ENCODE measurements at regions not wholly inside any gene's neighbourhood (a gene's known extent, or its start where the extent isn't known, plus 50 kb on each side); places are given as distances from the start of the nearest gene placed in this dataset.

DNA sequence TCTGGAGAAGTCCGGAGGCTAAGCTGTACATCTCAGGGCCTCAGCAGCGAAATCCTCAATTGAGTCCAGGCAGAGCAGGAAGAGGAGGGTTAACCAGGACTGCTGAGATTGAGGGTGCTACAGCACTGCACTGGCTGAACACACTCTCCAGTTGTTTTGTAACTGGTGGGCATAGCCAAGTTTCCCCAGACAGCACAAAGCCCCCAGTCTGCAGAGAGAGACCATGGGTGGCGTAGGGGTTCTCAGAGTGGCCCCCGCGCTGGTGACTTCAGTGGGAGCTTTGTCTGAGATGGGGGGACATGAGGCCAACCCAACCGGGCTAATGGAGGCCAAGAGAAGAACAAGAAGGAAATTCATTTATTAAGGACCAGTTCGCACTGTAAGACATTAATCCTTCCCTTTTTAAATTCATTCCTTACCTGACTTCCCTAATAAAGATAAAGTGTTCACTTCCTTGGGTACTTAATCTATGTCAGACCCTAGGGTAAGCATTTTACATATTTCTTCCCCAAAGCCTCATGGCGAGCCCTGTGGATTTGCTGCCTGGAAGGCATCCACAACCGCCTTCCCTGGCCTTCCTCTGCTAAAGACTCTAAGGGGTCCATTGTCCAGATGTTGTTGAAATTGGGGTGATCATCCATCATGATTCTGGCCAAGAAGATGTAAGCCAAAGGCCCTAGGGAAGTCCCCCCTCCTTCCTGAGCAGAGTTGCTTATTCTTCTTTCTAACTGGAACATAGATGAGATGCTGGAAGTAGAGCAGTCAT, 121.4 kb upstream of the CHST15 start:
- H3K27me3 Mint-ChIP-seq (ENCODE audit: low read depth) = peaks cover 4% of the 10 kb centered on the region
- peaks cover 2% of the 10 kb centered on the region for H3K4me1 Mint-ChIP-seq (ENCODE audit: low read depth)
- H3K27ac Mint-ChIP-seq = no peak overlapping the region
- H3K4me3 Mint-ChIP-seq = no peak overlapping the region
- H3K9me3 Mint-ChIP-seq = peaks cover 4% of the 10 kb centered on the region
- no peaks in the 10 kb centered on the region for H3K36me3 Mint-ChIP-seq (ENCODE audit: low read depth)

DNA sequence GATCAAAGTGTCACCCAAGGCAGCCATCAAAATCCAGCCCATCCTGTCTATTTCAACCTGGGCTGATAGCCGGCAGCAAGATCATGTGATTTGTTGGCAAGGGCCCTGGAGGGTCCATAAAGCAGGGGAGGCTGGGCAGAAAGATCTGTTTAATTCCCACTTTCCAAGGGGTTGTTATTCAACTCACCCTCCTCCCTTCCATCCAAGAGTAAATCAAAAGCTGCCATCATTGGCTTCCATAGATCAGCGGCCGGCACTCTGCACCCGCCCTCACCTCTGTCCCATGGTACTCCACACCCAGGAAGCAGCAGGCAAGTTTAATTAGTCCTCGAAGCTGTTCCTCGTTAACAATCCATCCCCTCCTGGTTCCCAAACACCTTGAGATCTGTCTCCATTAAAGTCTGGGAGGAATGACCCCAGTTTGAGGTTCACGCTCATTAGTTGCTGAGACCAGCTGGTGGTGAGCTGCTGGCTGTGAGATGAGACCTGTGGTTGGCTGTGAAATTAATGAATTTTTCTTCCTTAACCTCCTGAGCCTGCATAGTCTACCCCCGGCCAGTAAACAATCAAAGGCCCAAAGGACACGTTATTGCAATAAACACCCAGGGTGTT, 120.6 kb upstream of the CHST15 start:
- no peaks in the 10 kb centered on the region for H3K36me3 Mint-ChIP-seq (ENCODE audit: low read depth)

DNA sequence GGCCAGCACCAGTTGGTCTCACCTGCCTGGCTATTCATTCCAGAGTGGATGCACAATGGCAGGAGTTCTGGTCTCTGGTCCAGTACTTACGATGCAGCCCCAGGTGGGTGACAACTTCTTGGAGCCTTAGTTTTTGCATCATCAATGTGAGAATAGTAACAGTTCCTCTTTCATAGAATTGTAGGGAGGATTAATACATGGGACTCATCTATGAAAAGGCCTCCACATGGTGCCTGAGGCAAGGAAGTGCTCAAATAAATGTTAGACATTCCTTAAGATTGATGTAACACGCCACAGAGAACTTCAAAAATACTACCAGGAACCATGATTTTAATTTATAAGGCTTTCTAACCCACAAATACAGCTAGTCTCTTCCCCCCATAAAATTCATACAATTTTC, 120.1 kb upstream of the CHST15 start:
- Mint-ChIP-seq H3K27me3 (ENCODE audit: low read depth) (peaks cover 4% of the 10 kb centered on the region), H3K27ac (no peak overlapping the region), H3K36me3 (ENCODE audit: low read depth) (no peaks in the 10 kb centered on the region), H3K4me1 (ENCODE audit: low read depth) (peaks cover 2% of the 10 kb centered on the region), H3K4me3 (no peak overlapping the region), H3K9me3 (peaks cover 8% of the 10 kb centered on the region)

More for the DNA sequence above, 120.6 kb upstream of the CHST15 start:
- H3K9me3 Mint-ChIP-seq = peaks cover 8% of the 10 kb centered on the region
- peaks cover 4% of the 10 kb centered on the region for H3K27me3 Mint-ChIP-seq (ENCODE audit: low read depth)
- H3K4me3 Mint-ChIP-seq = no peak overlapping the region
- no peak overlapping the region for H3K27ac Mint-ChIP-seq
- peaks cover 2% of the 10 kb centered on the region for H3K4me1 Mint-ChIP-seq (ENCODE audit: low read depth)

DNA sequence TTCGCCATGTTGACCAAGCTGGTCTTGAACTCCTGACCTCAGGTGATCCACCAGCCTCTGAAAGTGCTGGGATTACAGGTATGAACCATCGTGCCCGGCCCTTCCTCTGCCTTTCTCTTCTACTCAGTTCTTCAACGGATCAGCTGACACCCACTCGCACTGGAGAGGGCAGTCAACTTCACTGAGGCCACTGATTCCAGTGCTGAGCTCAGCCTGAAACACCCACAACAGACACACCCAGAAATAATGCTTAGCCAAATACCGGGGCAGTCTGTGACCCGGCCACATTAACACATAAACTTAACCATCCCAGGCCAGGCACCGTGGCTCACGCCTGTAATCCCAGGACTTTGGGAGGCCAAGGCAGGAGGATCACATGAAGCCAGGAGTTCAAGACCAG, 119.3 kb upstream of the CHST15 start:
- Mint-ChIP-seq H3K27ac (no peak overlapping the region), H3K27me3 (ENCODE audit: low read depth) (peaks cover 4% of the 10 kb centered on the region), H3K4me1 (ENCODE audit: low read depth) (peaks cover 2% of the 10 kb centered on the region), H3K36me3 (ENCODE audit: low read depth) (no peaks in the 10 kb centered on the region), H3K9me3 (peaks cover 8% of the 10 kb centered on the region), H3K4me3 (no peak overlapping the region)

DNA sequence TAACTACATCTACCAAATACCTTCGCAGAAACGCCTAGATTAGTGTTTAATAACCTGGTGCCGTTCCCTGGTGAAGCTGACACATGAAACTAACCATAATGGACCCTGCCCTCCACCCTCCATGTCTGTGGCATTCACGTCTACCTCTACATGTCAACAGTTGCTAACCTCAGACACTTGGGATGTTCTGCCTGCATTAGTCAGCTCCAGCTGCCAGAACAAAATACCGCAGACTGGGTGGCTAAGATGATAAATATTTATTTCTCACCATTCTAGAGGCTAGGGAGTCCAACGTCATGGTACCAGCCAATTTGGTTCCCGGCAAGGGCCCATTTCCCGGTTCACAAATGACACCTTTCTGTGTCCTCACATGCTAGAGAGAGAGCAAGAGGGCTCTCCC, 118.5 kb upstream of the CHST15 start:
- Mint-ChIP-seq H3K4me3 (no peak overlapping the region), H3K27me3 (ENCODE audit: low read depth) (peaks cover 4% of the 10 kb centered on the region), H3K4me1 (ENCODE audit: low read depth) (peaks cover 2% of the 10 kb centered on the region), H3K36me3 (ENCODE audit: low read depth) (no peaks in the 10 kb centered on the region), H3K9me3 (peaks cover 8% of the 10 kb centered on the region), H3K27ac (no peak overlapping the region)

DNA sequence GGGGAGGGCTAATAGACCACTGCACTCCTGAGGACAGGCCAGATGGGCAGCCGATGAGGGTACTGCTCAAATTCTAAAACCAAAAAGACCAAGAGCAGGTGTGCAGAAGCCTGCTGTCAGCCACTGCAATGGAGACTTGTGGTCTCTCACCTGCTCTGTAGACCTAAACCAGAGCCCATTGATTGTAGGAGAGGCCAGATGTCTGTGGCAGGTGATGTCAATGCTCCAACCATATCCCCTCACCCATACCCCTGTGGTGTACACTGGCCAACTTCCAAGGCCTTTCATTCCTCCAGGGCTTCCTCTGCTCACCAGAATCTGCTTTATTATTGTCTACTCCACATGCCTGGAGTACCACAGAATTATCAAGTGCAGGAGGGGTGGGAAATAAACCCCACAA, 116.9 kb upstream of the CHST15 start:
- H3K9me3 Mint-ChIP-seq = peaks cover 8% of the 10 kb centered on the region
- H3K27me3 Mint-ChIP-seq (ENCODE audit: low read depth) = no peaks in the 10 kb centered on the region
- H3K27ac Mint-ChIP-seq = no peak overlapping the region
- H3K4me3 Mint-ChIP-seq = no peak overlapping the region
- H3K36me3 Mint-ChIP-seq (ENCODE audit: low read depth) = no peaks in the 10 kb centered on the region
- no peaks in the 10 kb centered on the region for H3K4me1 Mint-ChIP-seq (ENCODE audit: low read depth)

DNA sequence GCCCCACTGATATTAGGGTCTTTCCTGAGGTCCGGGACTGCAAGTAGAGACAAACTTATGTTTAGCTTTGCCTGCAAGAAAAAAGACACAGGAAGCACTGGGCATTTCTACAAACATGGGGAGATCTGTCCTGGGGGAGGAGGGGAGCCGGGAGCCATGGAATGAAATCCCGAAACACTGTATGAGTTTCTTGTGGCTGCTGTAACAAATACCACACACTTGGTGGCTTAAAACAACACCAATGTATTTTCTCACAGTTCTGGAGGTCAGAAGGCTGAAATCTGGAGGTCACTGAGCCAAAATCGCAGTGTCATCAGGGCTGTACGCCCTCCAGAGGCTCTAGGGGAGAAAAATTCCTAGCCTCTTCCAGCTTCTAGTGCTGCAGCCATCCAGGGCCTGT, 114.0 kb upstream of the CHST15 start:
- peaks cover 8% of the 10 kb centered on the region for H3K9me3 Mint-ChIP-seq
- peaks cover 6% of the 10 kb centered on the region for H3K27me3 Mint-ChIP-seq (ENCODE audit: low read depth)
- no peak overlapping the region for H3K27ac Mint-ChIP-seq
- H3K36me3 Mint-ChIP-seq (ENCODE audit: low read depth) = no peaks in the 10 kb centered on the region
- no peak overlapping the region for H3K4me3 Mint-ChIP-seq
- H3K4me1 Mint-ChIP-seq (ENCODE audit: low read depth) = no peaks in the 10 kb centered on the region

DNA sequence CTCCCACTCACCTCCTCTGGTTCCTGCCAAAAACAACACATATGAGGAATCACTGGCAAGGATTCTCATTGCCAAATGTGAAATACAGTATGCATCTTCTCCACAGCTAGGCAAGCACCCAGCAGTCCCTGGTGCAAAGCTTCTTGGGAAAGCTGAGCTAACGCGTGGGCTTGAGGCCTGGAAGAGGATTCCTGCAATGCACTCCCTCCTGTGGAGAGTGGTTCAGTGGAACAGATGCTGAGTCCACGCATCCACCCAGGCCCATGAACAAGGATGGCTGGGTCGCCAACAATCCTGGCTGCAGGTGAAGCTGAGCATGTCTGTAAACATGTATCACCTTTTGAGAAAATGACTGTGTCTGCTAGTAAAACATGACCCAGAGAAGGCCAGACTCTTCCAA, 113.2 kb upstream of the CHST15 start:
- no peaks in the 10 kb centered on the region for H3K4me1 Mint-ChIP-seq (ENCODE audit: low read depth)
- H3K4me3 Mint-ChIP-seq = no peak overlapping the region
- H3K27ac Mint-ChIP-seq = no peak overlapping the region
- H3K9me3 Mint-ChIP-seq = peaks cover 8% of the 10 kb centered on the region
- peaks cover 6% of the 10 kb centered on the region for H3K27me3 Mint-ChIP-seq (ENCODE audit: low read depth)
- H3K36me3 Mint-ChIP-seq (ENCODE audit: low read depth) = no peaks in the 10 kb centered on the region

DNA sequence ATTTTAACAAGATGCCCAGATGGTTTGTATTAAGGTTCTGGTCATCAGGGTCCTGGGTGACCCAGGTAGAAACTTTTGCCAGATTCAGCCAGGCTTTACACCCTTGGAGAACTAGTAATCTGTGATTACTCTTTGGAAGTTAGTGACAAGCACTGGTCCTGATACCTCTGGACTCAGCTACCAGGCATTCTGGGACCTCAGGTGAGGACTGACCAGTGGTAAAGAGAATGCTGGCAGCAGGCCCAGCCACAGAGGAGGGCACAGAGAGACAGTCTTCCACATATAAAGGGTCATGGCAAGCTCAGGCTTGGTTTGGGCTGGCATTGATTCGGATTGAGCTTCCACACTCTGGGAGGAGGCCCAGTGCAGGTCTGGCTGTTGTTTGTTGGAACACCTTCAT, 112.0 kb upstream of the CHST15 start:
- Mint-ChIP-seq H3K4me3 (no peak overlapping the region), H3K9me3 (peaks cover 4% of the 10 kb centered on the region), H3K4me1 (ENCODE audit: low read depth) (no peaks in the 10 kb centered on the region), H3K36me3 (ENCODE audit: low read depth) (no peaks in the 10 kb centered on the region), H3K27me3 (ENCODE audit: low read depth) (peaks cover 6% of the 10 kb centered on the region), H3K27ac (no peak overlapping the region)

DNA sequence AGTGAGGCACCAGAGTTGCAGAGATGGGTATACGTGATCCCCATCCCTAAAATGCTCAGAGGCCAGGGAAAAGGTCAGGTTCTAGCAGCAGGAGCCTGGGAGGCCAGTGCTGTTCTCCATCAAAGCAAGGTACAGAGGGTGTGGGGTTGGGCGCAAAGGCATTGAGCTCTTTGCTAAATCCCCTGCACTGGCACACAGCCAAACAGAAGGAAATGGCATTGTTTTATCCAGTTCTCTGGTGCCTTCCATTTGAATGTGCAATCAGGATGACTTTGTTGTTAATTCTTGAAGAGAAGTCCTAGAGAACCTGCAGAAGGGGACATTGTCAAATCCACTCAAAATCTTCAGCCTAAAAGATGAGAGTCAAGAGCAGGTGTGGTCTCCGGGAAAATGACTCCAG, 111.3 kb upstream of the CHST15 start:
- H3K27me3 Mint-ChIP-seq (ENCODE audit: low read depth) = peaks cover 6% of the 10 kb centered on the region

DNA sequence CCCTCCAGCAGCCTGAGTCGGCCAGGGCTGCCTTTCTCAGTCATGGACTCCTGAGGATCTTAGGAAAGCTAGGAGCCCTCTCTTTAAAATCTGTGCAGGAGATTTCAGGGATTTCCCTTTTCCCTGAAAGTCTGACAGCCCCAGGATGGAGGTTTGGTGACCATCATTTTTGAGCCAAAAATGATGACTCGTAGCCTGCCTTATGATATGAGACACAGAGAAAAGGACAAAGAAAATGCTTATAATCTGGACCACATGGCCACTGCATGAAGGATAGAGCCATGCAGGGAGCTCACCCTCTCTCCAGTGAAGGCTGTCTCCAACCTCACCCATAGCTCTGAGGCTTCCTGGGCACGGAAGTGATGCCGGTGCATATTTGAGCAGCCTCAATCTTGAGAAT, 106.6 kb upstream of the CHST15 start:
- Mint-ChIP-seq H3K36me3 (ENCODE audit: low read depth) (no peaks in the 10 kb centered on the region), H3K9me3 (no peaks in the 10 kb centered on the region), H3K27me3 (ENCODE audit: low read depth) (peaks cover 20% of the 10 kb centered on the region), H3K27ac (no peak overlapping the region), H3K4me3 (no peak overlapping the region), H3K4me1 (ENCODE audit: low read depth) (no peaks in the 10 kb centered on the region)

More for the DNA sequence above, 111.3 kb upstream of the CHST15 start:
- H3K4me3 Mint-ChIP-seq = no peak overlapping the region
- H3K36me3 Mint-ChIP-seq (ENCODE audit: low read depth) = no peaks in the 10 kb centered on the region
- no peaks in the 10 kb centered on the region for H3K4me1 Mint-ChIP-seq (ENCODE audit: low read depth)
- peaks cover 4% of the 10 kb centered on the region for H3K9me3 Mint-ChIP-seq
- no peak overlapping the region for H3K27ac Mint-ChIP-seq

DNA sequence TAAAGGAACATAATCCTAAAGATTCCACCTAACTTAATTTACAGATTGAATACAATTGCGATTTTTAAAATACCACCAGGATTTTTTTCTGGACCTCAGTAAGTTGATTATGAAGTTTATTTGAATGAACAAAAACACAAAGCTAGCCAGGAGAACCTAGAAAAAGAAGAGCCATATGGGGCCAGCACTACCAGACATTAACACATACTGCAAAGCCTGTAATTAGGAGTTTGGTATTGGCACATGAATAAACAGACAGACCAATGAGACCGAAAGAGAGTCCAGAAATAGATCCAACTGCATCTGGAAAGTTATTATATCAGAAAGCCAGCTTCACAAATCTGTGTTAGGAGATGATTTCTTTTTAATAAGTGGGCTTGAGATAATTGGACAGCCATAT, 105.5 kb upstream of the CHST15 start:
- no peaks in the 10 kb centered on the region for H3K36me3 Mint-ChIP-seq (ENCODE audit: low read depth)
- no peaks in the 10 kb centered on the region for H3K4me1 Mint-ChIP-seq (ENCODE audit: low read depth)
- no peak overlapping the region for H3K4me3 Mint-ChIP-seq
- peaks cover 25% of the 10 kb centered on the region for H3K27me3 Mint-ChIP-seq (ENCODE audit: low read depth)
- H3K27ac Mint-ChIP-seq = no peak overlapping the region
- H3K9me3 Mint-ChIP-seq = no peaks in the 10 kb centered on the region

DNA sequence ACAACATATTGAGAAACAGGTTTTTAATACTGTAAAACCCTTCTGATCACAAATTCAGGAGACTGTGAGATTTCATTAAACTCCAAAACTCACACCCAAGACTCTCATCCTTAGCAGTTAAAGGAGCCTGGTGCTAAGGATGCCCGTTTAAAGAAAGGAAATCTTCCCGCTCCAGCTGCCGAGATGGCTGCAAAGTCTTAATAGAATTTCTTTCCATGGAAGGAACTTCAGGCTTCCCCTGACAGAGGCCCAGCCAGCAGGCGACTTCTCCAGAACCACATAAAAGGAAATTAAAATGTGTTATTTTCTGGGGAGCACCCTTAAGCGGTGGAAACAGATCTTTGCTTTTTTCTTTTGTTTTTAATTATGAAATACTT, 104.7 kb upstream of the CHST15 start:
- Mint-ChIP-seq H3K27ac (no peak overlapping the region), H3K4me3 (no peak overlapping the region), H3K4me1 (ENCODE audit: low read depth) (no peaks in the 10 kb centered on the region), H3K36me3 (ENCODE audit: low read depth) (no peaks in the 10 kb centered on the region), H3K9me3 (no peaks in the 10 kb centered on the region), H3K27me3 (ENCODE audit: low read depth) (peaks cover 22% of the 10 kb centered on the region)

DNA sequence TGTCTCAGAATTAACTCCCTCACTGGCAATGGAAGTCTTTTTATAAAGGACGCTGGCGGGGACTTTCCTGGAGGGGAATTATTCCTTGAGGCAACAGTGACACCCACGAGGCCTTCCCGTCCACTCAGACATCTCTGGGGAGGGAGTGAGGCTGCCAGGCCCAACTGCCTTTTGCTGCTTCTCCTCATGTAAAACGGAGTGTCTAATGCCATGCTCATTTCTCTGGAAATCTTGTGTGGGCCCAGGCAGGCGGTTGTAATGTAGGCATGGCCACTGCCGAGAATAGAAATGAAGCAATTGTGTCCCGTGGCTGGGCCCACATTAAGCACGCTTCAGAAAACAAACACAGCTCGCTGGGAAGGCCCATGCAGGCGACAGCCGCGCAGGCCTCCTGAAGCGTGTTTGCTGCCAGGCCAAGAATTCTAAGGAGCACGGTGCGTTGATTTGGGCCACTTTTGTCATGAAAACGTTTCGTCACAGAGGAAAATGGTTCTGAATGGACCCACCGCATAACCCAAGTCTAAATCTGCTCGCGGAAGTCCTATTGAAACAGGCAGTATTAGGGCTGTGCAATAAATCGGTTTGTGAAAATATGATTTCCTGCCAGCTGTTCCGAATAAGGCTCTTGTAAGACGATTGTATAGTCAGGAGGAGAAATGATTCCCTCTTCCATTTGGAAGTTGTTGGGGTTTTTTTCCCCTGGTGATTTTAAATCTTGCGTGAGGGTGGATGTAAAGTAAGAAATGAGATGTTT, 104.2 kb upstream of the CHST15 start:
- no peak overlapping the region for H3K27ac Mint-ChIP-seq
- H3K4me1 Mint-ChIP-seq (ENCODE audit: low read depth) = no peaks in the 10 kb centered on the region
- no peaks in the 10 kb centered on the region for H3K9me3 Mint-ChIP-seq

DNA sequence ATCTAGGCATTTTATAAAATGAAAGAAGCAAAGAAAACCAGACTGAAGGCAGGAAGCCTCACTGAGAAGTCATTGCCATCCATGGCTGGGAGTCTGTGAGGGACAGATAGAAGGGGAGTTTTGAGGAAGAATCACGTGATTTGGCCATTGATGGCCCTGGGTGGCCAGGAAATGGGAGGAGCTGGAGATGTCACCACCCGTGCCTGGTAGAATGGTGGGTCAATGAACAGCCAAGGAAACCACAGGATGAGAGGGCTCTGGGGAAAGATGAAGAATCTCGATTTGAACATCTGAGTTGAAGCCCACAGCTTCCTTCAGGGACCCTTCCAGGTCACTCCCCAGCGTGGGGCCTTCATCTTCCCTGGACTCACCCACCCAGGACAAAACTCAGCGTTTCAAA, 103.3 kb upstream of the CHST15 start:
- H3K36me3 Mint-ChIP-seq (ENCODE audit: low read depth) = no peaks in the 10 kb centered on the region
- H3K9me3 Mint-ChIP-seq = no peaks in the 10 kb centered on the region
- no peaks in the 10 kb centered on the region for H3K4me1 Mint-ChIP-seq (ENCODE audit: low read depth)
- no peak overlapping the region for H3K27ac Mint-ChIP-seq
- no peak overlapping the region for H3K4me3 Mint-ChIP-seq
- H3K27me3 Mint-ChIP-seq (ENCODE audit: low read depth) = peaks cover 31% of the 10 kb centered on the region

More for the DNA sequence above, 104.2 kb upstream of the CHST15 start:
- Mint-ChIP-seq H3K4me3 (no peak overlapping the region), H3K36me3 (ENCODE audit: low read depth) (no peaks in the 10 kb centered on the region), H3K27me3 (ENCODE audit: low read depth) (peaks cover 23% of the 10 kb centered on the region)
